Fibroblast of pulmonary artery (primary cell): ENCODE measurements at regions not wholly inside any gene's neighbourhood (a gene's known extent, or its start where the extent isn't known, plus 50 kb on each side); places are given as distances from the start of the nearest gene placed in this dataset.
"Not testable (repeated sequence)": the region's sequence is repeated elsewhere in the genome, so short reads cannot be mapped to it uniquely, and the experiment has no call there.

Experiments used
- DNase-seq: peaks from one replicate; pipeline ENCODE4 v3.0.0-alpha.2; 2010; ENCODE audit warnings: low read depth
- H3K4me3 ChIP-seq: replicated peaks from 2 replicates; pipeline ENCODE4 v1.5.1; 2011; ENCODE audit warnings: low read depth, mild to moderate bottlenecking, control low read depth, low read length, moderate library complexity
- CTCF ChIP-seq: IDR thresholded peaks from 2 replicates; pipeline ENCODE4 v1.5.1; 2011; ENCODE audit warnings: mild to moderate bottlenecking, control low read depth, low read length, inconsistent platforms; ENCODE audit errors: missing control alignments

DNA sequence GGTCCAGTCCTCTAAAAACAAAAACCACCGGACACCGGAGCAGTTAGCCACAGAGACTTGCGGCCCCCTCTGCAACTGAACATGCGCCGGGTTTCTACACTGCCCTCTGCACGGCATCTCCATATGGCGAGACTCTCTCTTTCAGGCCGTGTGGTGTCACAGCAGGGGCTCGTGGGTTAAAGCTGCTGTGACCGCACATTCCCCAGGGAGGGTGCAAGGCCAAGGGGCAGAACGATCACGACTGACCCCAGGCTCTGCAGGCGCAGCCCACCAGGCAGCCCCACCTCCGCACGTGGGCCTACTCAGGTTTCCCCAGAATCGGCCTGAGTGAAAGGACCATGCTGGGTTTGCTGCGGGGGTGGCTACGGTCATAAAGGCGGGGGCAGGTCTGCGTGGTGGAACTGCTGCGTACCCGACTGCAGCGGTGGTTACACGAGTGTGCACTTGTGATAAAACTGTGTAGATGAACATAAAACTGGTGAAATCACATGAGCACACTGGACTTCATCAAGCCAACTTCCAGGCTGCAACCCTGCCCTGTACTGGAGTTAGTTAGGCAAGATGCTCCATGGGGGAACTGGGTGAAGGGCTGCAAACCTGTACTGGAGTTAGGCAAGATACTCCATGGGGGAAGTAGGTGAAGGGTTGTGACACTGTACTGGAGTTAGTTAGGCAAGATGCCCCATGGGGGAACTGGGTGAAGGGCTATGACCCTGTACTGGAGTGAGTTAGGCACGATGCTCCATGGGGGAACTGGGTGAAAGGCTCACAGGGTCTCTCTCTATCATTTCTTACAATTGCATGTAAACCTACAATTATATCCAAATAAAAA, 81.4 kb upstream of the PPP2R2D start:
- H3K4me3 ChIP-seq: no peak overlapping the region
- TF ChIP-seq CTCF: no peak
- no peak for DNase-seq

- no peak for DNase-seq
- H3K4me3 ChIP-seq: no peak overlapping the region
- no peak for TF ChIP-seq CTCF
Measured at GRCh38 chr10:131820626-131821025, 80.2 kb upstream of the PPP2R2D start.

DNA sequence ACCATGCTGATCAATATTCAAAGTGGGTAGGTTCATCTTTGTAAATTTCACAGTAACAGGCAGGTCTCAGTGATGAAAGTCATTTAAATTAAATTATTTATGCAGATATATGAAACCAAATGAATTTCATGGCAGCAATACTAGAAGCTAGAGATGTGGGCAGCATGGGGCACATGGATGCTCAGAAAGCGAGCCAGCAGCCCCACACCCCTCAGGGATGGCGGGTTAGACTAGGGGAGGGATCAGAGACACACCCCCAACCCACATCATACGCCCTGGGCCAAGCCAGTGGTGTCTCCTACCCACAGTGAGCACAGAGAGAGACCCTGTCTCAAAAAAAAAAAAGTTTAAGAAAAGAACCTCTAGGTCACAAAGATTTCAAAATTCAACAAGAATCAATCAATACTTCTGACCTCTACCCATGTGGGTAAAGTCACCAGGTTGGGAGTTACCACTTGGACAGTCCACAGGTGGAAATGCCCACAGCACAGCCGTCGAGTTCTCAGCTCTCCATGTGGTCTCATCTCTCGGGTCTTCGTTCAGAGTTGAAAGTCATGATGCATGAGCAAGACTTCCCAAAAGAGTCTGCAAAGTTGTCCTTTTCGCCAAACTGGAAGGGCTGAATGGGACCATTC, 79.3 kb upstream of the PPP2R2D start:
- TF ChIP-seq CTCF: no peak
- no peak for DNase-seq
- no peak overlapping the region for H3K4me3 ChIP-seq

GRCh38 chr10:131822013-131822691, 78.7 kb upstream of the PPP2R2D start:
- no peak for DNase-seq
- TF ChIP-seq CTCF: no peak
- no peak overlapping the region for H3K4me3 ChIP-seq

- H3K4me3 ChIP-seq: no peak overlapping the region
- DNase-seq: no peak
- TF ChIP-seq CTCF: no peak
Measured at GRCh38 chr10:131822692-131823245, 78.0 kb upstream of the PPP2R2D start.

GRCh38 chr10:131823601-131824099, 77.2 kb upstream of the PPP2R2D start:
- not testable (repeated sequence) for H3K4me3 ChIP-seq, DNase-seq
